Heart left ventricle (tissue), 16 donors: ENCODE measurements at regions not wholly inside any gene's neighbourhood (a gene's known extent, or its start where the extent isn't known, plus 50 kb on each side); places are given as distances from the start of the nearest gene placed in this dataset.
A peak's percentile ranks its signal among the peaks of the same experiment; 100 is the strongest.

Source experiments
- ATAC-seq, 4 donors: fragments of 200-7000 bp; cut with Tn5 transposase; one replicate each; pipeline ENCODE4 v1.9.1; 2020 to 2022; ENCODE audit warnings: moderate library complexity in 4 of 4, mild to moderate bottlenecking in 3 of 4, moderate number of reproducible peaks in 1 of 4
- DNase-seq, 5 donors: peaks; one replicate each; pipeline ENCODE4 v3.0.0-alpha.2; 2020
- H3K27ac ChIP-seq, 12 donors: fragments of 200-600 bp; sonication (generic) in 4 of 12; one replicate each; pipeline versions ENCODE4 v1.5.0 to v1.8.0; 2016 to 2022; ENCODE audit warnings: mild to moderate bottlenecking in 2 of 12
- H3K27me3 ChIP-seq, 9 donors: fragments of 200-600 bp; sonication (generic) in 2 of 9; one replicate each; pipeline versions ENCODE4 v1.5.1 to v1.8.0; 2016 to 2022; ENCODE audit warnings: mild to moderate bottlenecking in 3 of 9
- H3K36me3 ChIP-seq, 9 donors: fragments of 200-600 bp; sonication (generic) in 2 of 9; one replicate each; pipeline versions ENCODE4 v1.5.0 to v1.8.0; 2018 to 2022; ENCODE audit warnings: mild to moderate bottlenecking in 2 of 9
- H3K4me1 ChIP-seq, 12 donors: fragments of 200-600 bp; sonication (generic) in 4 of 12; one replicate each; pipeline versions ENCODE4 v1.5.0 to v1.8.0; 2016 to 2022; ENCODE audit warnings: mild to moderate bottlenecking in 3 of 12
- H3K4me3 ChIP-seq, 12 donors: fragments of 200-600 bp; sonication (generic) in 4 of 12; one replicate each; pipeline versions ENCODE4 v1.5.0 to v1.8.0; 2017 to 2022; ENCODE audit warnings: mild to moderate bottlenecking in 9 of 12, moderate library complexity in 4 of 12
- H3K9me3 ChIP-seq, 12 donors: fragments of 200-600 bp; sonication (generic) in 4 of 12; one replicate each; pipeline versions ENCODE4 v1.5.0 to v1.8.0; 2016 to 2022; ENCODE audit warnings: mild to moderate bottlenecking in 1 of 12
- CTCF ChIP-seq, 12 donors: fragments of 200-600 bp; sonication (generic) in 4 of 12; IDR thresholded peaks; one replicate each; pipeline versions ENCODE4 v1.5.0 to v1.8.0; 2018 to 2022; ENCODE audit warnings: antibody characterized with exemption in 12 of 12, mild to moderate bottlenecking in 5 of 12
- POLR2A ChIP-seq, 2 donors: fragments of 450-650 bp; IDR thresholded peaks; one replicate each; pipeline ENCODE4 v1.6.1; 2017; ENCODE audit warnings: antibody characterized with exemption in 2 of 2, mild to moderate bottlenecking in 2 of 2, moderate library complexity in 2 of 2
- WGBS, 4 donors: extraction: QIAGEN DNeasy Blood & Tissue Kit in 2 of 4; methylation state at CpG; one replicate each; pipeline versions ENCODE4 v1.1.5 to v1.1.7; 2013 to 2018; 5-methylcytosine and 5-hydroxymethylcytosine counted together
- intact Hi-C, 10 donors: fragments of 100-400 bp; cut with DNase I; formaldehyde crosslinking; loops; one replicate each; pipeline versions ENCODE4 v1.11.1 to v1.14.2; 2022
- donor health status: ischemic (EF 13 %, LVEDD 7.1; RV severe dilation, severe dysfunction).
- donor health status: healthy with polysubstance abuse.
- donor health status: DM: no; HTN: yes; CAD: no.
- donor health status: DM: no; HTN: no; CAD: no.
- donor health status: ischemic (EF 25% LVEDD 6.9; RV normal size, moderate dysfunction).
- donor health status: ischemic (EF 25% LVEDD 5.7; RV mildly dilated, moderate dysfunction).
- donor health status: healthy.
- donor health status: DM: yes; HTN: yes; CAD: no.
- donor health status: ischemic (EF 35%, LVEDD 5.7; RV mildly dilated, moderate dysfunction).
- donor health status: nonischemic (EF 11% LVEDD 7.7; RV severe dilation, severe dysfunction).
- donor health status: DM: yes; HTN: yes; CAD: no.
- donor health status: PGD.
- donor health status: ischemic (EF 29% LVEDD 5.4; RV normal size, mild dysfunction).
- donor health status: nonischemic (EF 23%, LVEDD 6.1; RV moderate dilation, normal function).

GRCh38 chr19:20423381-20424197, 142.0 kb downstream of the ZNF737 start:
- intact Hi-C loops: loop anchor here in 1 of 10 donors (5.0 kb wide), 1 partner anchor 386 kb away; the partner anchor contains the start of gene ZNF682

GRCh38 chr19:20422216-20423205, 143.1 kb downstream of the ZNF737 start:
- Histone ChIP-seq H3K27me3 (no peaks in the 10 kb centered on the region), H3K9me3 (peaks cover 0 to 7% (median 0%) of the 10 kb centered on the region in 12 donors), H3K27ac (peak overlapping the region in 10 of 12 donors; percentile 10 to 88 (median 80)), H3K36me3 (peaks cover 0 to under 1% (median 0%) of the 10 kb centered on the region in 9 donors), H3K4me3 (peak overlapping the region in 11 of 12 donors; percentile 28 to 75 (median 65)), H3K4me1 (peaks cover 0 to 4% (median 0%) of the 10 kb centered on the region in 12 donors)
- TF ChIP-seq CTCF (IDR thresholded peaks at IDR 0.05): no peak
- no peak for TF ChIP-seq POLR2A (IDR thresholded peaks at IDR 0.05)
- 76 to 84% (median 82%) methylated on average over 22 of the region's 22 CpGs for WGBS, 4 donors
- ATAC-seq (no peak), DNase-seq (peak in 1 of 5 donors; percentile 62)
- intact Hi-C loops: loop anchor here in 1 of 10 donors (5.0 kb wide), 1 partner anchor 385 kb away; the partner anchor contains the start of gene ZNF682

More at GRCh38 chr19:20423381-20424197, 142.0 kb downstream of the ZNF737 start:
- TF ChIP-seq CTCF (IDR thresholded peaks at IDR 0.05) (no peak), POLR2A (IDR thresholded peaks at IDR 0.05) (no peak)
- DNase-seq (peak; percentile 43 to 73 (median 52)), ATAC-seq (peak in 3 of 4 donors; percentile 62 to 84 (median 67))
- peaks cover 0 to 4% (median 0%) of the 10 kb centered on the region in 12 donors for H3K4me1 ChIP-seq
- H3K27me3 ChIP-seq: no peaks in the 10 kb centered on the region
- 2 to 8% (median 4%) methylated on average over 44 of the region's 44 CpGs for WGBS, 4 donors
- H3K27ac ChIP-seq: peak overlapping the region; percentile 58 to 88 (median 80)
- H3K4me3 ChIP-seq: peak overlapping the region; percentile 28 to 75 (median 64)
- no peaks in the 10 kb centered on the region for H3K36me3 ChIP-seq
- peaks cover 0 to 4% (median 0%) of the 10 kb centered on the region in 12 donors for H3K9me3 ChIP-seq

- Histone ChIP-seq H3K27me3 (no peaks in the 10 kb centered on the region), H3K4me3 (no peak overlapping the region), H3K9me3 (peaks cover 0 to 9% (median 0%) of the 10 kb centered on the region in 12 donors), H3K36me3 (peaks cover 0 to 7% (median 0%) of the 10 kb centered on the region in 9 donors), H3K4me1 (no peaks in the 10 kb centered on the region), H3K27ac (no peak overlapping the region)
- 58 to 87% (median 78%) methylated on average over 1 of the region's 1 CpG for WGBS, 4 donors
- intact Hi-C loops: no loop called here
- DNase-seq (no peak), ATAC-seq (no peak)
- TF ChIP-seq POLR2A (IDR thresholded peaks at IDR 0.05) (no peak), CTCF (IDR thresholded peaks at IDR 0.05) (no peak)
These were observed 148.9 kb downstream of the ZNF737 start for GRCh38 chr19:20416661-20417060.
